ENCODE measurements at regions not wholly inside any gene's neighbourhood (a gene's known extent, or its start where the extent isn't known, plus 50 kb on each side); places are given as distances from the start of the nearest gene placed in this dataset.

- no peak for DNase-seq (ENCODE audit: low spot score)
- H3K4me3 ChIP-seq (ENCODE audit: low read depth in 1 of 3, low read length in 3 of 3): no peak overlapping the region
- WGBS: 76% methylated on average over 8 of the region's 8 CpGs
- no peaks in the 10 kb centered on the region for H3K36me3 ChIP-seq (ENCODE audit: control insufficient read depth in 4 of 4, insufficient read depth in 3 of 4, low read depth in 1 of 4, low read length in 3 of 4)
- H3K4me1 ChIP-seq (ENCODE audit: control insufficient read depth in 4 of 4, insufficient read depth in 4 of 4, low read length in 3 of 4): no peaks in the 10 kb centered on the region
- H3K9ac ChIP-seq (ENCODE audit: low read depth in 1 of 2, low read length in 2 of 2): no peak overlapping the region
- no peaks in the 10 kb centered on the region for H3K9me3 ChIP-seq (ENCODE audit: control insufficient read depth in 4 of 4, low read length in 3 of 4)
- H3K27ac ChIP-seq (ENCODE audit: low read depth in 1 of 2, low read length in 2 of 2): no peak overlapping the region
- TF ChIP-seq RAD21 (IDR thresholded peaks at IDR 0.05): no peak
- TF ChIP-seq ZBTB33 (IDR thresholded peaks at IDR 0.05): no peak
- no peak for TF ChIP-seq FOXA1 (IDR thresholded peaks at IDR 0.05)
- TF ChIP-seq NR2F2 (IDR thresholded peaks at IDR 0.05): no peak
- no peak for TF ChIP-seq SP1 (IDR thresholded peaks at IDR 0.05)
- no peak for TF ChIP-seq HNF4G (IDR thresholded peaks at IDR 0.05)
- no peak for TF ChIP-seq YY1 (IDR thresholded peaks at IDR 0.05)
- no peak for TF ChIP-seq REST (IDR thresholded peaks at IDR 0.05)
- no peak for TF ChIP-seq HNF4A (conservative IDR thresholded peaks at IDR 0.05)
- TF ChIP-seq EGR1 (IDR thresholded peaks at IDR 0.05; ENCODE audit: low read depth in 2 of 2): no peak
- TF ChIP-seq CTCF (IDR thresholded peaks at IDR 0.05; ENCODE audit: low read depth, low read length, missing input control): no peak
- peaks cover 0 to 3% (median 0%) of the 10 kb centered on the region in 4 donors for H3K27me3 ChIP-seq (ENCODE audit: control insufficient read depth in 4 of 4, insufficient read depth in 4 of 4, low read length in 3 of 4)
Observed at GRCh38 chr21:17693801-17694200, 81.1 kb upstream of the BTG3 start.

GRCh38 chr21:17690078-17690494, 77.4 kb upstream of the BTG3 start:
- H3K4me3 ChIP-seq (ENCODE audit: low read depth in 1 of 3, low read length in 3 of 3): no peak overlapping the region
- DNase-seq (ENCODE audit: low spot score): no peak
- 82% methylated on average over 1 of the region's 1 CpG for WGBS

More at GRCh38 chr21:17690078-17690494, 77.4 kb upstream of the BTG3 start:
- no peak overlapping the region for H3K9ac ChIP-seq (ENCODE audit: low read depth in 1 of 2, low read length in 2 of 2)
- H3K36me3 ChIP-seq (ENCODE audit: control insufficient read depth in 4 of 4, insufficient read depth in 3 of 4, low read depth in 1 of 4, low read length in 3 of 4): no peaks in the 10 kb centered on the region
- no peak for TF ChIP-seq YY1 (IDR thresholded peaks at IDR 0.05)
- no peak for TF ChIP-seq HNF4G (IDR thresholded peaks at IDR 0.05)
- TF ChIP-seq GABPA (IDR thresholded peaks at IDR 0.05 in 1 of 2, conservative IDR thresholded peaks at IDR 0.05 in 1 of 2): no peak
- no peak for TF ChIP-seq EGR1 (IDR thresholded peaks at IDR 0.05; ENCODE audit: low read depth in 2 of 2)
- no peak for TF ChIP-seq CTCF (IDR thresholded peaks at IDR 0.05; ENCODE audit: low read depth, low read length, missing input control)
- TF ChIP-seq FOXA2 (IDR thresholded peaks at IDR 0.05): no peak
- no peak for TF ChIP-seq ATF3 (IDR thresholded peaks at IDR 0.05)
- TF ChIP-seq SP1 (IDR thresholded peaks at IDR 0.05): no peak
- no peak for TF ChIP-seq HNF4A (conservative IDR thresholded peaks at IDR 0.05)
- no peak for TF ChIP-seq RAD21 (IDR thresholded peaks at IDR 0.05)
- TF ChIP-seq JUND (IDR thresholded peaks at IDR 0.05): no peak
- peaks cover 0 to 3% (median 0%) of the 10 kb centered on the region in 4 donors for H3K27me3 ChIP-seq (ENCODE audit: control insufficient read depth in 4 of 4, insufficient read depth in 4 of 4, low read length in 3 of 4)
- no peaks in the 10 kb centered on the region for H3K4me1 ChIP-seq (ENCODE audit: control insufficient read depth in 4 of 4, insufficient read depth in 4 of 4, low read length in 3 of 4)
- no peaks in the 10 kb centered on the region for H3K9me3 ChIP-seq (ENCODE audit: control insufficient read depth in 4 of 4, low read length in 3 of 4)
- no peak overlapping the region for H3K27ac ChIP-seq (ENCODE audit: low read depth in 1 of 2, low read length in 2 of 2)

Data from liver (tissue), 8 donors.